Astrocyte (in vitro differentiated cells and primary cell): ENCODE measurements at regions not wholly inside any gene's neighbourhood (a gene's known extent, or its start where the extent isn't known, plus 50 kb on each side); places are given as distances from the start of the nearest gene placed in this dataset.

ENCODE experiments used
- DNase-seq: peaks from one replicate; pipeline ENCODE4 v3.0.0-alpha.2; 2010; ENCODE audit warnings: low read depth
- FAIRE-seq: peaks from 2 replicates; lab custom pipeline; 2011; peaks lifted over from hg19 to GRCh38; lab: Jason Lieb, UNC
- H2AFZ ChIP-seq: 2 replicates; pipeline ENCODE4 v1.6.0; 2012; ENCODE audit warnings: low read depth, low read length, inconsistent platforms
- H3K27ac ChIP-seq: 2 replicates; pipeline ENCODE4 v1.5.1; 2011; ENCODE audit warnings: low read depth, low read length, inconsistent platforms
- H3K27me3 ChIP-seq: 2 replicates; pipeline ENCODE4 v1.6.0; 2011; ENCODE audit warnings: low read length, inconsistent platforms; ENCODE audit not compliant: insufficient read depth
- H3K36me3 ChIP-seq: 2 replicates; pipeline ENCODE4 v1.5.1; 2011; ENCODE audit warnings: low read length, inconsistent platforms; ENCODE audit not compliant: insufficient read depth
- H3K4me1 ChIP-seq: 2 replicates; pipeline ENCODE4 v1.5.1; 2011; ENCODE audit warnings: low read length, inconsistent platforms; ENCODE audit not compliant: insufficient read depth
- H3K4me2 ChIP-seq: 2 replicates; pipeline ENCODE4 v1.6.0; 2012; ENCODE audit warnings: low read length, inconsistent platforms
- H3K4me3 ChIP-seq: 2 replicates; pipeline ENCODE4 v1.5.1; 2011; ENCODE audit warnings: low read depth, mild to moderate bottlenecking, low read length, inconsistent platforms; ENCODE audit not compliant: insufficient read depth
- H3K79me2 ChIP-seq: 2 replicates; pipeline ENCODE4 v1.6.0; 2012; ENCODE audit warnings: mild to moderate bottlenecking, low read length, inconsistent platforms; ENCODE audit not compliant: insufficient read depth
- H3K9ac ChIP-seq: 2 replicates; pipeline ENCODE4 v1.6.0; 2012; ENCODE audit warnings: mild to moderate bottlenecking, low read length, inconsistent platforms
- H3K9me3 ChIP-seq: 2 replicates; pipeline ENCODE4 v1.5.1; 2012; ENCODE audit warnings: low read depth, mild to moderate bottlenecking, low read length, inconsistent platforms; ENCODE audit not compliant: insufficient read depth
- H4K20me1 ChIP-seq: 2 replicates; pipeline ENCODE4 v1.6.0; 2012; ENCODE audit warnings: low read length, inconsistent platforms; ENCODE audit not compliant: insufficient read depth
- H3K27ac Mint-ChIP-seq: one replicate; pipeline ENCODE4 v1.8.0; 2021; ENCODE audit warnings: mild to moderate bottlenecking, mixed read lengths; ENCODE audit not compliant: unreplicated experiment
- H3K27me3 Mint-ChIP-seq: one replicate; pipeline ENCODE4 v1.8.0; 2021; ENCODE audit warnings: low read depth, mixed read lengths; ENCODE audit not compliant: unreplicated experiment
- H3K36me3 Mint-ChIP-seq: one replicate; pipeline ENCODE4 v1.8.0; 2021; ENCODE audit warnings: low read depth, mixed read lengths; ENCODE audit not compliant: unreplicated experiment
- H3K4me1 Mint-ChIP-seq: one replicate; pipeline ENCODE4 v1.8.0; 2021; ENCODE audit warnings: low read depth, mixed read lengths; ENCODE audit not compliant: unreplicated experiment
- H3K4me3 Mint-ChIP-seq: one replicate; pipeline ENCODE4 v1.8.0; 2021; ENCODE audit warnings: mild to moderate bottlenecking, moderate library complexity, mixed read lengths; ENCODE audit not compliant: unreplicated experiment
- H3K9me3 Mint-ChIP-seq: one replicate; pipeline ENCODE4 v1.8.0; 2021; ENCODE audit warnings: mild to moderate bottlenecking, mixed read lengths; ENCODE audit not compliant: unreplicated experiment
- EZH2 ChIP-seq: IDR thresholded peaks from 2 replicates; pipeline ENCODE4 v1.6.1; 2012; ENCODE audit warnings: mild to moderate bottlenecking, low read length, inconsistent platforms; ENCODE audit not compliant: insufficient read depth
- TF ChIP-seq, protein P1 (sequence below): IDR thresholded peaks from 2 replicates; pipeline ENCODE4 v1.5.1; 2011; ENCODE audit warnings: low read depth, mild to moderate bottlenecking, inconsistent platforms, low read length, moderate library complexity; ENCODE audit not compliant: insufficient read depth

- no peak for FAIRE-seq
- Histone ChIP-seq H2AFZ (no peak overlapping the region), H3K27me3 (no peaks in the 10 kb centered on the region), H3K4me3 (no peak overlapping the region), H3K79me2 (peaks cover 86% of the 10 kb centered on the region), H3K36me3 (peaks cover 2% of the 10 kb centered on the region), H4K20me1 (peaks cover 6% of the 10 kb centered on the region), H3K9ac (no peak overlapping the region), H3K4me1 (peaks cover 39% of the 10 kb centered on the region), H3K27ac (no peak overlapping the region), H3K9me3 (no peaks in the 10 kb centered on the region), H3K4me2 (peak overlapping the region; percentile 35)
- TF ChIP-seq EZH2, result no peak
- TF ChIP-seq, protein P1, sequence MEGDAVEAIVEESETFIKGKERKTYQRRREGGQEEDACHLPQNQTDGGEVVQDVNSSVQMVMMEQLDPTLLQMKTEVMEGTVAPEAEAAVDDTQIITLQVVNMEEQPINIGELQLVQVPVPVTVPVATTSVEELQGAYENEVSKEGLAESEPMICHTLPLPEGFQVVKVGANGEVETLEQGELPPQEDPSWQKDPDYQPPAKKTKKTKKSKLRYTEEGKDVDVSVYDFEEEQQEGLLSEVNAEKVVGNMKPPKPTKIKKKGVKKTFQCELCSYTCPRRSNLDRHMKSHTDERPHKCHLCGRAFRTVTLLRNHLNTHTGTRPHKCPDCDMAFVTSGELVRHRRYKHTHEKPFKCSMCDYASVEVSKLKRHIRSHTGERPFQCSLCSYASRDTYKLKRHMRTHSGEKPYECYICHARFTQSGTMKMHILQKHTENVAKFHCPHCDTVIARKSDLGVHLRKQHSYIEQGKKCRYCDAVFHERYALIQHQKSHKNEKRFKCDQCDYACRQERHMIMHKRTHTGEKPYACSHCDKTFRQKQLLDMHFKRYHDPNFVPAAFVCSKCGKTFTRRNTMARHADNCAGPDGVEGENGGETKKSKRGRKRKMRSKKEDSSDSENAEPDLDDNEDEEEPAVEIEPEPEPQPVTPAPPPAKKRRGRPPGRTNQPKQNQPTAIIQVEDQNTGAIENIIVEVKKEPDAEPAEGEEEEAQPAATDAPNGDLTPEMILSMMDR, result no peak
- Mint-ChIP-seq H3K9me3 (no peaks in the 10 kb centered on the region), H3K36me3 (no peaks in the 10 kb centered on the region), H3K4me1 (peaks cover 62% of the 10 kb centered on the region), H3K27me3 (no peaks in the 10 kb centered on the region), H3K4me3 (no peak overlapping the region), H3K27ac (peak overlapping the region; percentile 41)
- no peak for DNase-seq
Measured at GRCh38 chrX:45773572-45773971, 572.9 kb upstream of the DIPK2B start.

GRCh38 chrX:45771560-45772340 is 571.1 kb upstream of the DIPK2B start:
- peak overlapping the region; percentile 95 for H3K27ac Mint-ChIP-seq
- TF ChIP-seq, protein P1, result no peak
- no peak for TF ChIP-seq EZH2
- peak overlapping the region; percentile 100 for H3K9ac ChIP-seq
- H3K9me3 ChIP-seq, result no peaks in the 10 kb centered on the region
- no peak overlapping the region for H2AFZ ChIP-seq
- H3K4me3 ChIP-seq, result peak overlapping the region; percentile 93
- FAIRE-seq (no peak), DNase-seq (peak; percentile 64)
- no peaks in the 10 kb centered on the region for H3K27me3 ChIP-seq
- H3K4me1 Mint-ChIP-seq, result peaks cover 49% of the 10 kb centered on the region
- peaks cover 34% of the 10 kb centered on the region for H3K4me1 ChIP-seq
- H3K27ac ChIP-seq, result peak overlapping the region; percentile 96
- H4K20me1 ChIP-seq, result peaks cover 14% of the 10 kb centered on the region
- H3K79me2 ChIP-seq, result peaks cover 86% of the 10 kb centered on the region
- H3K4me2 ChIP-seq, result peak overlapping the region; percentile 94
- no peaks in the 10 kb centered on the region for H3K27me3 Mint-ChIP-seq
- no peaks in the 10 kb centered on the region for H3K36me3 Mint-ChIP-seq
- no peaks in the 10 kb centered on the region for H3K9me3 Mint-ChIP-seq
- H3K36me3 ChIP-seq, result peaks cover 17% of the 10 kb centered on the region
- peak overlapping the region; percentile 87 for H3K4me3 Mint-ChIP-seq

GRCh38 chrX:45771114-45771513 is 570.4 kb upstream of the DIPK2B start:
- H3K4me2 ChIP-seq, result peak overlapping the region; percentile 94
- peaks cover 44% of the 10 kb centered on the region for H3K4me1 Mint-ChIP-seq
- no peaks in the 10 kb centered on the region for H3K36me3 Mint-ChIP-seq

More at GRCh38 chrX:45771114-45771513, 570.4 kb upstream of the DIPK2B start:
- peaks cover 37% of the 10 kb centered on the region for H3K4me1 ChIP-seq
- H3K4me3 ChIP-seq, result peak overlapping the region; percentile 93
- H3K9ac ChIP-seq, result peak overlapping the region; percentile 100
- H3K36me3 ChIP-seq, result peaks cover 18% of the 10 kb centered on the region
- H3K9me3 ChIP-seq, result no peaks in the 10 kb centered on the region
- H4K20me1 ChIP-seq, result peaks cover 15% of the 10 kb centered on the region
- no peak overlapping the region for H2AFZ ChIP-seq
- H3K27me3 Mint-ChIP-seq, result no peaks in the 10 kb centered on the region
- peak overlapping the region; percentile 87 for H3K4me3 Mint-ChIP-seq
- H3K27ac Mint-ChIP-seq, result peak overlapping the region; percentile 95
- peak overlapping the region; percentile 96 for H3K27ac ChIP-seq
- TF ChIP-seq, protein P1, result no peak
- TF ChIP-seq EZH2, result no peak
- H3K9me3 Mint-ChIP-seq, result no peaks in the 10 kb centered on the region
- H3K27me3 ChIP-seq, result no peaks in the 10 kb centered on the region
- DNase-seq (peak; percentile 93), FAIRE-seq (peak; percentile 100)
- H3K79me2 ChIP-seq, result peaks cover 86% of the 10 kb centered on the region
